GOT3 (cell line): ENCODE measurements at regions not wholly inside any gene's neighbourhood (a gene's known extent, or its start where the extent isn't known, plus 50 kb on each side); places are given as distances from the start of the nearest gene placed in this dataset.
"Not testable (repeated sequence)": the region's sequence is repeated elsewhere in the genome, so short reads cannot be mapped to it uniquely, and the experiment has no call there.

Source experiments
- DNase-seq: peaks from one replicate; lab custom pipeline; 2025; ENCODE audit warnings: mixed read lengths; lab: John Stamatoyannopoulos, UW

DNA sequence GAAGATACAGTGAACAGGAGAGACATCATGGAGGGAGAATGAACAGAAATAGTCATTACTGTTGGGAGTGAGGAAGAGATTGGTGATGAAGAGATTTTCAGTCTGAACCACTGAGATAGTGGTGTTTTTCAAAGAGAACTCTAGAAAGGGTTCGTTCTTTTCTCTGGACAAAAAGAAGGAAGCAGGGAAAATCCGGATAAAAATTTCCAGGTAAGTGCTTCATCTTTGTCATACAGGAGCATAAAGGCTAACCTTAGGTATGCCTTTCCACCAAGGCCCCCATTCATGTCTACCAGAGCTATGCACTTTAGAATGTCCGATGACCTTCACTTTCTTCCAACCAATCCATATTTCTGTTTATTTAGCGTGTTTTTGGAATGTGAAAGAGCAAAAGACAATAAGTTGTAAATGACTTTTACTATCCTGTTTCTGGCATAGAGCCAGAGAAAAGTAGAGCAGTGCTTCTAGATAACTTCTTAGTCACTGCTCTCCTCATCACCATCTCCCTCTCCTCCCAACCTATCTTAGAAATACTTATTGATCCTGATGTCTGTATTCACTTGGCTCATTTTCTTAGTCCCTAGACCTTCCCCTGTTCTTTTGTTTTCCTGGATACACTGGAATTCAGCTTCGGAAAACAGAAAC, 116.5 kb downstream of the TTC6 start:
- no peak for DNase-seq

DNA sequence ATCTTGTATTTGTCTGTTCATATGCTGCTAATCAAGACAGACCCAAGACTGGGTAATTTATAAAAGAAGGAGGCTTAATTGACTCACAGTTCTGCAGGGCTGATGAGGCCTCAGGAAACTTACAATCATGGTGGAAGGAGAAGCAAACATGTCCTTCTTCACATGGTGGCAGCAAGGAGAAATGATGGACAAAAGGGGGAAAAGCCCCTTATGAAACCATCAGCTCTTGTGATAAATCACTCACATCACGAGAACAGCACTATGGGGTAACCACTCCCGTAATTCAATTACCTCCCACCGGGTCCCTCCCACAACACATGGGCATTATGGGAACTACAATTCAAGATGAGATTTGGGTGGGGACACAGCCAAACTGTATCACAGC, 117.0 kb downstream of the TTC6 start:
- DNase-seq = not testable (repeated sequence)

DNA sequence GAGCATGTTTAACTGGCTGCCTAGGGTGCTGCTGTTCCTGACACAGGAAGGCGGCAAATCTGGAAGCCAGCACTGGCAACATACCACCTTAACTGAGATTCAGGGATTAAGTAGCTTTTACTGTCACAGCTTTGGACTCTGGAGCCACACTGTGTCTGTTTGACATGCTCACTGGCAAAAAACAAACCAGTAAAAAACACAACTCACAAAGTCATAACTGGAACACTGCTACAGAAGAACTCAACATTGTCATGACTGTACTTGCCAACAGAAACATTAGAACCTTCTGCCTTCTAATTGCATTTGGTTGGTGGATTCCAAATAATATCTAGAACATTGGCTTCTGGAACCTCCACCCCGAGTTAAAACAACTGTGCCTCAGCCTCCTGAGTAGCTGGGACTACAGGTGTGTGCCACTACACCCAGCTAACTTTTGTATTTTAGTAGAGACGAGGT, 117.6 kb downstream of the TTC6 start:
- no peak for DNase-seq

DNA sequence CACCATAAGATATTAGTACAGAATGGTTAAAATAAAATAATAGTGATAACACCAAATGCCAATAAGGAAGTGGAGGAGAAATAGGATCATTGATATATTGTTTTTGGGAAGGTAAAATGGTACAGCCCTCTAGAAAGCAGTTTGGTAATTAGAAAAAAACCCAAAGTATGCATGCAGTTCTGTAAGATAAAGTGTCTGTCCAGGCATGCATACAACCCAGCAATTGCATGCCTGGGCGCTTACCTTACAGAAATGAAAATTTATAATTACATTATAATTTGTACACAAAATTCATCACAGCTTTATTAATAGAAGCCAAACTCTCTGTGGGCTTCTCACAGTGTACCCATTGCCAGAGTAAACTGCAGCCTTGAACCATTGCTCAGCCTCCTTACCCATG, 124.7 kb downstream of the TTC6 start:
- no peak for DNase-seq

DNA sequence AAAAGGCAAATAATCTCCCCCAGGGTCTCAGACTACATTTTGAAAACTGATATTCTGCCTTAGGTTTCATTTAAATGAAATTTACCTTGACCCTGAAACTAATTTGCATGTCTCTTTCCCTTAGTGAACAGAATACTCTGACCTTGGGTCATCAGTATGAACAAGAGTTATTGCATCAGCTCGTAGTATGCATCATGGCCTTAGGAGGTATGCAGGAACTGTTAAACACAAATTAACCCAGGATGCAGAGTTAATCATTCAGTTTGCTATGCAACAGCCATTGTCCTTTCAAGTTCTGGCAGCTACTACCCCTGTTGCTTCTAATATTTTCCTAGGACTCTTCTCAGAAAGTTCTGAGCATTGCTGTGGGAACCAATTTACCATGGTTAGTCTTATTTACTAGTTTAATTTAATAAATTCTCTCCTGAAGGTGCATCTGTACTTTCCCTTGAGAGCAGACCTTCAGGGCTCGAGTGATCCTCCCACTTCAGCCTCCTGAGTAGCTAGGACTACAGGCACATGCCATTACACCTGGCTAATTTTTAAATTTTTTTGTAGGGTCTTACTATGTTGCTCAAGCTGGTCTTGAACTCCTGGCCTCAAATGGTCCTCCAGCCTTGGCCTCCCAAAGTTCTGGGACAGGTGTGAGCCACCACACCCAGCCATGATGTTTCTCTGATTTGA, 126.7 kb downstream of the TTC6 start:
- DNase-seq = no peak

DNA sequence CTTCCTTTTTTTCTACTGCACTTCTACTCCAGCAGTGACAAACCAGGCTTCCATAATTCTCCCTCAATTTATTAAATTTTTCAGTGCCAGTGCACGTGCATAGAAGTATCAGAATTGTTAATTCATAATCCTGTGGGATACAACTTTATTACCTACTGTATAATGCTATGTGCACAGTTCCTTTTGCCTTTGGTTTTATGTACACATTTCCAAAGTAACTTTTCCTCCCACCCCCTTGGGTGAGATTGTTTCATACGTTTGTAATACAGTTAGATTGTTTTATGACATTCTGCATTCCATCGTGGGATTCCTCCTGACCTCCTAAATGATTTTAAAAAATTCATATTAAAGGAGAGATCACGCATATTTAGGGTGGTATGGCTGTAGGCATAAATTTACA, 128.1 kb downstream of the TTC6 start:
- DNase-seq = no peak

DNA sequence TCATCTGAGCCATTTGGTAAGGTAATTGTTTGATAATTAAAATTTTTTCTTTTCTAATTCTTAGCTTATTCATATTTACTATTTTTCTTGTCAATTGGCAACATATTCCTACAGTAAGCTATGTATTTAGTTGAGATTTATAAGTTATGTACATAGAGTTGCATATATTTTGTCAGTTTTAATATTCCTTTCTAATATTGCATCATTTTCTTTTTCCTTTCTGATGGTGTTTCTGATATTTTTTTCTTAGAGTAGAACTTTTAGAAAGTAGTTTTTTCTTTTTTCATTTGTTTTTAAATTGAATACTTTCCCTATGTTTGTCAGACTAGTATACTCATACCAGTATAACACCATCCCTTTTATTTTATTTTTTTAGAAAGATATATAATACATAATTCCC, 131.3 kb downstream of the TTC6 start:
- DNase-seq = no peak

DNA sequence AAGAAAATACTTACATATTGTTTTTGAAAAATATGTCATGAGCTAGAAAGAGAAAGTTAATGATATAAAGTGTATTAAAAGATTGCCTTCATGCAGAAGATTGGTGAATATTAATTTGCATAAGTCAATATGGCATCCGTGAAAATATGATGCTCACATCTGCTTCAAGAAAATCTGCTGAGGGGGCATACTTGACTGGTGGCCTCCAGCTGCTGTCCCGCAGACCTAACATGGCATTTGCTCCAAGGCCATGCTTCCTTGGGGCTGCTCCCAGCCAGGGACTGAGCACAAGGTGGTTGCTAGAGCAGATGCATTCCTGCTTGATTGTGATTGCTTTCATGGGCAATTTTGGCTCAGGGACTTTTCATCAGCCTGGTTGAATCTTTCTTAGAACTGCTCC, 133.8 kb downstream of the TTC6 start:
- no peak for DNase-seq

DNA sequence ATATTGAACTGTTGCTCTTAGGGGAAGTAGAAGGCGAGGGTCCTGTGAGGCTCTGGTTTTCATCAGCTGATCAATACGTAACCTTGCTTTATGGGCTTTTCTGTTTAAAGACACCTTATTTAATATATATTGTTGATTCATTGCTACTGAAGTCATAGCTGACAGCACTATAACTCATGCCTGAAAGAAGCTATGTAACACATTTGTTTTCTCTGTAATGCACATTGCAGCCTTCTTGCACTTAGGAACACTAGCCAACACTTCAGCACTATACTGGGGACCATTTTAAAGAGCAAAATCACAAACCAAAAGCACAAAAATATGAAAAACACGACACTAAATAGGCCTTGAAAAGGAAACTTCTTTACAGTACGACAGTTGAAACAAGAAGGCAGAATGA, 135.7 kb downstream of the TTC6 start:
- DNase-seq = no peak

DNA sequence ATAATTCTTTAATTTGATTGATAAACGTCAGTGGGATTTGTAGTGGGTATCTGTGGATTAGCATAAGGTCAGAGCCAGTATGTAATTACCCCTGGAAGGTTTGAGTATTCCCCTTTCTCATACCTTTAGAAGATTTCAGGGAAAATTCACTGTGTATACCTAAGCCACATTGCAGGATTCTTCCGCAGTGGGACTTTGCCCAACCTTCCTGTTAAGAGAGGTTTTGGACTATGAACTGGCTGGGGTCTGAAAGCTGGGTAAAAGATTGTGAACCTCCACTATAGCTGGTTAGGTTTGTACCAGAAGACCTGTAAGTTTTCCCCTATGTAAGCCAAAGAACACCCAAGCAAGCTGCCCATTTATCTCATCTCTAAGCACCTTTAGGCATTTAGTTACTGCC, 150.2 kb downstream of the TTC6 start:
- DNase-seq = no peak

DNA sequence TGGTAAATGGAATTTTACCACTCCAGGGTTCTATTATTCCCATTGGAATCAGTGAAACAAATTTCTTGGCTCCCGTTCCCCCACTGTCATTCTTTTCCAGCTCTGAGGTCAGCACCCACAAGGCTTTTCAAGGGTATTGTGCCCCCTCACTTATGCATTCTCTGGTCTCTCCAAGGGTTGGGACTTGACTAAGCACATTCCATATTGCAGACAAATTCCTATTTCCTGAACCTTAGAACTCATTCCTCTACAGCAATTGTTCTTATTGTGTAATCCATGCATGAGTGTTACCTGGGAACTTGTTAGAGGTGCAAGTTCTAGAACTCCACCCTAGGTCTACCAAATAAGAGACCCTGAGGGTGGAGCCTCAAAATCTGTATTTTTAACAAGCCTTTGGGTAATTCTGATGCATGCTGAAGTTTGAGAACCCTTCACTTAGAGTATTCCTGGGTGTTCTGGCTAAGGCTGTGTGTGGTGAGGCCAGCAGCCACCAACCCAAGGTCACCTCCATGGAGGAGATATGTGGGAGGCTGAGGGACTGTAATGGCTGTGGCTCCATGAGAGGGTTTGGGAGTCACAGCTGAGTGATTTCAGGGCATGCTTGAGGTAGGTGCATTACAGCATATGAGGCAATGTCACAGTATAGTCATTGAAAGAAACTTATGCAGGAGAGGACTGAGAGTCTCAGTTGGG, 150.9 kb downstream of the TTC6 start:
- DNase-seq = no peak

DNA sequence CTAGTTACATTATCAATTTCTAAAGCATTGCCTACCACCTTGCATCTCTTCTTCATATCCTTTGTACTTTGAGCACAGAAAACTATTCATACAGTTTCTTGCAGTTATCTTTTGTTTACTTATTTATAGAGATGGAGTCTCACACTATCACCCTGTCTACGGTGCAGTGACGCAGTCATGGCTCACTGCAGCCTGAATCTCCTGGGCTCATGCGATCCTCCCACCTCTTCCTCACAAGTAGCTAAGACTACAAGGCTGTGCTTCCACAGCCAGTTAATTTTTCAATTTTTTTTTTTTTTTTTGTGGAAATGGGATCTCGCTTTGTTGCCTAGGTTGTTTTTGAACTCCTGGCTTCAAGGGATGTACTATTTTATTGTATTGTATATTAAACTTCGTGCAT, 158.0 kb downstream of the TTC6 start:
- DNase-seq = no peak

DNA sequence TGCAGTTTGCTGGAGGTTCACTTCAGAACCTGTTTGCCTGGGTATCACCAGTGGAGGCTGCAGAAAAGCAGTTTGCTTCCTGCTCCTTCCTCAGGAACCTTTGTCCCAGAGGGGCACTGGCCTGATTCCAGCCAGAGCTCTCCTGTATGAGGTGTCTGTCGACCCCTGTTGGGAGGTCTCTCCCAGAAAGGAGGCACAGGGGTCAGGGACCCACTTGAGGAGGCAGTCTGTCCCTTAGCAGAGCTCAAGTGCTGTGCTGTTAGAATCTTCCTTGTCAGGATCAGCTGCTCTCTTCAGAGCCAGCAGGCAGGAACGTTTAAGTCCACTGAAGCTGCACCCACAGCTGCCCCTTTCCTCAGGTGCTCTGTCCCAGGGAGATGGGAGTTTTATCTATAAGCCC, 164.8 kb downstream of the TTC6 start:
- DNase-seq = not testable (repeated sequence)

DNA sequence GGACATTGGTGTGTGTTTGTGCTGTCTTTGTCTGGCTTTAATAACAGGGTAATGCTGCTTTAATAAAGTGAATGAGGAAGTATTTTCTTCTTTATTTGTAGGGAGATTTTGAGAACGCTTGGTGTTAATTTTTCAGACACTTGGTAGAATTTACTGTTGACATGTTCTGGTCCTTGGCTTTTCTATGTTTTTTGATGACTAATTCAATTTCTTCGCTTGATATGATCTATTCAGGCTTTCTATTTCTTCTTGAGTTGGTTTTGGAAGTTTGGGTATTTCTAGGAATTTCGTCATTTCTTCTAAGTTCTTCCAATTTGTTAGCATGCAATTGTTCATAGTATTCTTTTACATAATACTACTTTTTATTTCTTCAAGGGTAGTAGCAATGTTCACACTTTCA, 167.8 kb downstream of the TTC6 start:
- no peak for DNase-seq

DNA sequence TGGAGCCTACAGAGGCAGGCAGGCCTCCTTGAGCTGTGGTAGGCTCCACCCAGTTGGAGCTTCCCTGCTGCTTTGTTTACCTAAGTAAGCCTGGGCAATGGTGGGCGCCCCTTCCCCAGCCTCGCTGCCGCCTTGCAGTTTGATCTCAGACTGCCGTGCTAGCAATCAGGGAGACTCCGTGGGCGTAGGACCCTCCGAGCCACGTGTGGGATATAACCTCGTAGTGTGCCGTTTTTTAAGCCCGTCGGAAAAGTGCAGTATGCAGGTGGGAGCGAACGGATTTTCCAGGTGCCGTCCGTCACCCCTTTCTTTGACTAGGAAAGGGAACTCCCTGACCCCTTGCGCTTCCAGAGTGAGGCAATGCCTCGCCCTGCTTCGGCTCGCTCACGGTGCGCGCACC, 176.9 kb downstream of the TTC6 start:
- not testable (repeated sequence) for DNase-seq

DNA sequence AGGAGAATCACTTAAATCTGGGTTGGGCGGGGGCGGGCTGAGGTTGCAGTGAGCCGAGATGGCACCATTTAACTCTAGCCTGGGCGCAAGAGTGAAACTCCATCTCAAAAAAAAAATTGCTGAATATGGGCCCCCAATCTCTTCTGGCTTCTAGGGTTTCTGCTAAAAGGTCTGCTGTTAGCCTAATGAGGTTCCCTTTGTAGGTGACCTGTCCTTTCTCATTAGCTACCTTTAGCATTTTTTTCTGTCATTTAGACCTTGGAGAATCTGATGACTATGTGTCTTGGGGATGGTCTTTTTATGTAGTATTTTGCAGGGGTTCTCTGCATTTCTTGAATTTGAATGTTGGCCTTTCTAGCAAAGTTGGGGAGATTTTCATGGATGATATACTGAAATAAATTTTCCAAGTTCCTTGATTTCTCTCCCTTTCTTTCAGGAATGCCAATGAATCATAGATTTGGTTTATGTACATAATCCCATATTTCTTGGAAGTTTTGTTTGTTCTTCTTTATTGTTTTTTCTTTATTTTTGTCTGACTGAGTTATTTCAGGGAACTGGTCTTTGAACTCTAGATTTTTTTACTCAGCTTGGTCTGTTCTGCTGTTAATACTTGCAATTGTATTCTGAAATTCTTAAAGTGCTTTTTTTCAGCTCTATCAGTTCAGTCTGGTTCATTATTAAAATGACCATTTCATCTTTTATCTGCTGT, 181.5 kb downstream of the TTC6 start:
- no peak for DNase-seq

DNA sequence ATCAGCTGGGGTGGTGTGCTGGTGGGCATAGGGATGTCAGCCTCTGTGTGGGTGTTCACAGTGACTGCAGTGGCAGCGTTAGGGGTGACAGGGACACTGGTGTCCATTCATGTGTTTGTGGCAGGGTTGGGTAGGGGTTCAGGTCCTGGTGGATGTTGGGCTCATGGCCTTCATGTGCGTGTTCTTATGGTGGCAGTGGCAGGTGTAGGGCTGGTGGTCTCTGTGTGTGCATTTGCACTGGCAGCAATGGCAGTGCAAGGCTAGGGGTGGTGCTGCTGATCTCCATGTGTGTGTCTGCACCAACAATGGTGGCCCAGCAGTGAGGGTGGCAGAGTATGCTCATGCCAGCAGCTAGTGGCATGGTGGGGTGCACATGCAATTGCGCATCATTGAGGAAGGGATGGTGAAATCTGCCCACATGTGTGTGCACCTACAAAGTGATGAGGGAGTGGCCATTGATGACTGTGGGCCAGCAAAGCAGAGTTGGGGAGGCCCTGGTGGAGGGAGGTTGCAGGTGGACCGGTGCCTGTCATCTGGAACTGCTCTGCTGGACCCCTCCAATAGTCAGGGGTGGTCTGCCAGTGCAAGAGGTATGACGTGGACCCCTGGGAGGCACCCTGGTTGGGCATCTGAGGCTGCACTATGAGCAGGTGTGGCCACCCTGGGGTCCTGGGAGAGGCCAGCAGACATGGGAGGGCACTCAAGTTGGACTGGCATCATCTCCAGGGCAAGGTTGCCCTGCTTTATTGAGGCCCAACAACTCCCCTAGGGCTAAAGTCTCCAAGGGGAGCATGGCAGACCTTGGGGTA, 182.9 kb downstream of the TTC6 start:
- DNase-seq = no peak

DNA sequence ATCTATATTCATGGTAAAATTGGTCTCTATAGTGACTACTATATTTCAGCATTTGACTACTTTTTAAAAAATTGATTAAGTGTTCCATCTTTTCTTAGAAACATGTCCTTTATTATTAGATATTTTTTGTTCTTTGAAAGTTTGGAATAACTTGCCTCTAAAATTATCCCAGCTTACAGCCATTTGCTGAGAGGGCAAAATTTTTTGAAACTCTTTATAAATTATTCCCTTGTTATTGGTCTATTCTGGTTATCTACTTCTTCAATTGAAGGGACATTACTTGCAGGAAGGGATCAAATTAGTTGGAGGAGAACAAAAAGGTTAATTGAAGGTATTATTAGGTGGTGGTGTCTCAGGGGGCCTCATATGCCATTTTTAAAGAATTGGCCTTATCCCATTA, 184.1 kb downstream of the TTC6 start:
- DNase-seq = no peak

DNA sequence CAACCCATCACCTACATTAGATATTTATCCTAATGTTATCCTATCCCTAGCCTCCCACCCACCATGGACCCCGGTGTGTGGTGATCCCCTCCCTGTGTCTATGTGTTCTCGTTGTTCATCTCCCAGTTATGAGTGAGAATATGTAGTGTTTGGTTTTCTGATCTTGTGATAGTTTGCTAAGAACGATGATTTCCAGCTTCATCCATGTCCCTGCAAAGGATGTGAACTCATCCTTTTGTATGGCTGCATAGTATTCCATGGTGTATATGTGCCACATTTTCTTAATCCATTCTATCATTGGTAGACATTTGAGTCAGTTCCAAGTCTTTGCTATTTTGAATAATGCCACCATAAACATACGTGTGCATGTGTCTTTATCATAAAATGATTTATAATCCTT, 185.3 kb downstream of the TTC6 start:
- DNase-seq = not testable (repeated sequence)

DNA sequence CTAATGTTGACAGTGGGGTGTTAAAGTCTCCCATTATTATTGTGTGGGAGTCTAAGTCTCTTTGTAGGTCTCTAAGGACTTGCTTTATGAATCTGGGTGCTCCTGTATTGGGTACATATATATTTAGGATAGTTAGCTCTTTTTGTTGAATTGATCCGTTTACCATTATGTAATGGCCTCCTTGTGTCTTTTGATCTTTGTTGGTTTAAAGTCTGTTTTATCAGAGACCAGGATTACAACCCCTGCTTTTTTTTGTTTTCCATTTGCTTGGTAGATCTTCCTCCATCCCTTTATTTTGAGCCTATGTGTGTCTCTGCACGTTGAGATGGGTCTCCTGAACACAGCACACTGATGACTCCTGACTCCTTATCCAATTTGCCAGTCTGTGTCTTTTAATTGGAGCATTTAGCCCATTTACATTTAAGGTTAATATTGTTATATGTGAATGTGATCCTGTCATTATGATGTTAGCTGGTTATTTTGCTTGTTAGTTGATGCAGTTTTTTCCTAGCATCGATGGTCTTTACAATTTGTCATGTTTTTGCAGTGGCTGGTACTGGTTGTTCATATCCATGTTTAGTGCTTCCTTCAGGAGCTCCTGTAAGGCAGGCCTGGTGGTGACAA, 188.9 kb downstream of the TTC6 start:
- DNase-seq = not testable (repeated sequence)

DNA sequence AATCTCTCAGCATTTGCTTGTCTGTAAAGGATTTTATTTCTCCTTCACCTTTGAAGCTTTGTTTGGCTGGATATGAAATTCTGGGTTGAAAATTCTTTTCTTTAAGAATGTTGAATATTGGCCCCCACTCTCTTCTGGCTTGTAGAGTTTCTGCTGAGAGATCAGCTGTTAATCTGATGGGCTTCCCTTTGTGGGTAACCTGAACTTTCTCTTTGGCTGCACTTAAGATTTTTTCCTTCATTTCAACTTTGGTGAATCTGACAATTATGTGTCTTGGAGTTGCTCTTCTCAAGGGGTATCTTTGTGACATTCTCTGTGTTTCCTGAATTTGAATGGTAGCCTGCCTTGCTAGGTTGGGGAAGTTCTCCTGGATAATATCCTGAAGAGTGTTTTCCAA, 189.4 kb downstream of the TTC6 start:
- not testable (repeated sequence) for DNase-seq
